Kidney epithelial cell (primary cell): ENCODE measurements at regions not wholly inside any gene's neighbourhood (a gene's known extent, or its start where the extent isn't known, plus 50 kb on each side); places are given as distances from the start of the nearest gene placed in this dataset.

Experiments used
- DNase-seq: peaks from one replicate; pipeline ENCODE4 v3.0.0-alpha.2; 2010; ENCODE audit warnings: low read depth
- H3K27me3 ChIP-seq: 2 replicates; pipeline ENCODE4 v1.6.0; 2011; ENCODE audit warnings: low read length; ENCODE audit not compliant: control insufficient read depth, insufficient read depth
- H3K36me3 ChIP-seq: 2 replicates; pipeline ENCODE4 v1.5.1; 2011; ENCODE audit warnings: low read length; ENCODE audit not compliant: control insufficient read depth, insufficient read depth
- H3K4me3 ChIP-seq: 2 replicates; pipeline ENCODE4 v1.5.1; 2011; ENCODE audit warnings: low read depth, mild to moderate bottlenecking, control low read depth, low read length
- CTCF ChIP-seq: IDR thresholded peaks from 2 replicates; pipeline ENCODE4 v1.5.1; 2011; ENCODE audit warnings: mild to moderate bottlenecking, moderate library complexity, low read length, control low read depth, inconsistent platforms; ENCODE audit not compliant: insufficient read depth, poor library complexity, severe bottlenecking

- no peak for DNase-seq
- no peak for TF ChIP-seq CTCF
- H3K4me3 ChIP-seq: no peak overlapping the region
- no peaks in the 10 kb centered on the region for H3K27me3 ChIP-seq
- no peaks in the 10 kb centered on the region for H3K36me3 ChIP-seq
These were observed 958.5 kb upstream of the MIR17HG start for GRCh38 chr13:90388887-90389452.

DNA sequence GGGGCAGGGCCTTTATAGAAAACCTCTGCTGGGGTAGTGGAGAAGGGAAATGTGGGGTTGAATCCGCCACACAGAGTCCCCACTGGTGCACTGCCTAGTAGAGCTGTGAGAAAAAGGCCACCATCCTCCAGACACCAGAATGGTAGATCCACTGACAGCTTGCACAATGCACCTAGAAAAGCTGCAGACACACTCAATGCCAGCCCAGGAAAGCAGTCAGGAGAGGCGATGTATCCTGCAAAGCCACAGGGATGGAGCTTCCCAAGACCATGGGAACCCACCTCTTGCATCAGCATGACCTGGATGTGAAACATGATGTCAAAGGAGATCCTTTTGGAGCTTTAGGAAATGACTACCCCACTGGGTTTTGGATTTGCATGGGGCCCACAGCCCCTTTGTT, 958.0 kb upstream of the MIR17HG start:
- no peaks in the 10 kb centered on the region for H3K36me3 ChIP-seq
- H3K27me3 ChIP-seq: no peaks in the 10 kb centered on the region
- H3K4me3 ChIP-seq: no peak overlapping the region
- no peak for TF ChIP-seq CTCF
- no peak for DNase-seq

GRCh38 chr13:90393408-90393807, 954.1 kb upstream of the MIR17HG start:
- DNase-seq: no peak
- H3K36me3 ChIP-seq: no peaks in the 10 kb centered on the region
- TF ChIP-seq CTCF: no peak
- H3K4me3 ChIP-seq: no peak overlapping the region
- H3K27me3 ChIP-seq: no peaks in the 10 kb centered on the region

DNA sequence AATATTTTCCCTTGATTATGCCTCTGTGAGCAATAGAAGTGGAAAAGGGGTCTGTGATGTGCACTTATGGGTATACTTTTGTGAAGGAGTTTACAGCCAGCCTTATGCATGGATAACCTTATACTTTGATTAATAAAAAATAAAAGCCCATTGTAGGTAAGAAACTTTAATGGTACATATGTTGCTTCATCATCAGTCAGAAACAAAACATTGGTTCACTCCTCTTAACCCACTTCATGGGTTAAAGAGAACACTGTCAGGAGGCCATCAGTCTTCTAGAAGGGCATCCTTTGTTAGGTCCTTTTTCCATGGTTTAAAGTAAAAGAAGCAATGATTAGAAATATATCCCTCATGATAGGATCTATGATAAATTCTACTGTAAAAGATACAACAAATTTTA, 952.1 kb upstream of the MIR17HG start:
- no peak for TF ChIP-seq CTCF
- Histone ChIP-seq H3K27me3 (no peaks in the 10 kb centered on the region), H3K4me3 (no peak overlapping the region), H3K36me3 (no peaks in the 10 kb centered on the region)
- DNase-seq: no peak

DNA sequence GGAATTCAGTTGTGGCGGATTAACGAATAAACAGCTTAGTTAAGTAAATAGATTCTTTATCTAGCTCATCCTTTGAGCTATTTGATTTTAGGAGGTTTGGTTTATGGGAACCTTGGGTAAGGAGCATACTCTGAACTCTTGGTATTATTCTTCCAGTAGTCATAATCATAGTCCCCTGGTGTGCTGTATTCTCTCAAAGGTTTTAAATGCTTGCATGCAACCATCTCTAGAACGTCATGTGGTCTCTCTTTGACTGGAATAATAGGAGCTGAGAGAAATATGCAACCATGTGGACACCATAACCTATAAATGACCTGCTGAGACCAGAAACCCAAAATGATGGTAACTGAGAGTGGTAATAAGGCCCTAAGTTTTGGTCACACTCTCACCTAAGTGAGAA, 951.6 kb upstream of the MIR17HG start:
- H3K36me3 ChIP-seq: no peaks in the 10 kb centered on the region
- no peak for DNase-seq
- no peaks in the 10 kb centered on the region for H3K27me3 ChIP-seq
- no peak overlapping the region for H3K4me3 ChIP-seq
- TF ChIP-seq CTCF: no peak

GRCh38 chr13:90396266-90396665, 951.2 kb upstream of the MIR17HG start:
- H3K4me3 ChIP-seq: no peak overlapping the region
- no peak for TF ChIP-seq CTCF
- no peaks in the 10 kb centered on the region for H3K27me3 ChIP-seq
- no peak for DNase-seq
- no peaks in the 10 kb centered on the region for H3K36me3 ChIP-seq
